ENCODE measurements at regions not wholly inside any gene's neighbourhood (a gene's known extent, or its start where the extent isn't known, plus 50 kb on each side); places are given as distances from the start of the nearest gene placed in this dataset.

DNA sequence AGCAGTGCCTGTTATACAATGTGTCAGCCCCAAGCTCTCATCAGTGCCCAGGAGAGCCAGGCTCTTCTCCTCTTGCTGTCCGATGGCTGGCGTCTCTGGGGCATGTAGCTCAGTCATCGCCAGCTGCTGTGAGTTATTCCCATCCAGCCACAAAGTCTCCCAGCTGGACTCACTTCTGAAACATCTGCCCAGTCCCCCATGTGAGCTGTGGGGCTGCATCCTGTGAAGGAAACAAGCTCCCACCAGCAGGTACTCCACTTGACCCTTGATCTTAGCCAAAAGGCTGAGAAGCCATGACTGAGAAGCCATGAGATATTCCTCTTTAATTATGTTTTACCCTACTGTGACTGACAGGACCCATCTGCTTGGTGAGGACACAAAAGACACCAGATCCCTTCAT lies 212.7 kb upstream of the IGFBP3 start:
- DNase-seq (ENCODE audit: low read depth): no peak
- no peak overlapping the region for H3K4me3 ChIP-seq (ENCODE audit: low read depth, low read length)
- TF ChIP-seq, protein P1, sequence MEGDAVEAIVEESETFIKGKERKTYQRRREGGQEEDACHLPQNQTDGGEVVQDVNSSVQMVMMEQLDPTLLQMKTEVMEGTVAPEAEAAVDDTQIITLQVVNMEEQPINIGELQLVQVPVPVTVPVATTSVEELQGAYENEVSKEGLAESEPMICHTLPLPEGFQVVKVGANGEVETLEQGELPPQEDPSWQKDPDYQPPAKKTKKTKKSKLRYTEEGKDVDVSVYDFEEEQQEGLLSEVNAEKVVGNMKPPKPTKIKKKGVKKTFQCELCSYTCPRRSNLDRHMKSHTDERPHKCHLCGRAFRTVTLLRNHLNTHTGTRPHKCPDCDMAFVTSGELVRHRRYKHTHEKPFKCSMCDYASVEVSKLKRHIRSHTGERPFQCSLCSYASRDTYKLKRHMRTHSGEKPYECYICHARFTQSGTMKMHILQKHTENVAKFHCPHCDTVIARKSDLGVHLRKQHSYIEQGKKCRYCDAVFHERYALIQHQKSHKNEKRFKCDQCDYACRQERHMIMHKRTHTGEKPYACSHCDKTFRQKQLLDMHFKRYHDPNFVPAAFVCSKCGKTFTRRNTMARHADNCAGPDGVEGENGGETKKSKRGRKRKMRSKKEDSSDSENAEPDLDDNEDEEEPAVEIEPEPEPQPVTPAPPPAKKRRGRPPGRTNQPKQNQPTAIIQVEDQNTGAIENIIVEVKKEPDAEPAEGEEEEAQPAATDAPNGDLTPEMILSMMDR (conservative IDR thresholded peaks at IDR 0.05; ENCODE audit: low read depth, low read length): no peak

DNA sequence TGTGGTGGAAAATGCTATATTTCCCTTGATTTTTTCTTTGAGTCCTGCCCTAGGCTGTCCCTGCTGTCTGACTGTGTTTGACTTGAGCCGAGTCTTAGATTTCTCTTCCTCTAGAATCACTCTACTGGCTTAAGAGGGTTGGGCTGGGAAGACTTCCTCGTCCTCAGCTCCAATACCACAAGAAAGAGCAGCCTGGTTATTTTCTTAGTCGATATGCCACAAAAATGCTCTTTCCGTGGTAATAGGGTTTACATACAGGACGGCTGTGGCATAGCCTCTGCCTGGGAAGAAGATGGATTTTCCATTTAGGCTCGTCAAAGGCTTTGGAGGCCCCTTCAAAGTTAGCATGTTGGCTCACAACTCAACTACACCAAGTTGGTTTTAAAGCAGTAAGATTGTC lies 212.0 kb upstream of the IGFBP3 start:
- no peak for DNase-seq (ENCODE audit: low read depth)
- TF ChIP-seq, protein P1 (conservative IDR thresholded peaks at IDR 0.05; ENCODE audit: low read depth, low read length): no peak

DNA sequence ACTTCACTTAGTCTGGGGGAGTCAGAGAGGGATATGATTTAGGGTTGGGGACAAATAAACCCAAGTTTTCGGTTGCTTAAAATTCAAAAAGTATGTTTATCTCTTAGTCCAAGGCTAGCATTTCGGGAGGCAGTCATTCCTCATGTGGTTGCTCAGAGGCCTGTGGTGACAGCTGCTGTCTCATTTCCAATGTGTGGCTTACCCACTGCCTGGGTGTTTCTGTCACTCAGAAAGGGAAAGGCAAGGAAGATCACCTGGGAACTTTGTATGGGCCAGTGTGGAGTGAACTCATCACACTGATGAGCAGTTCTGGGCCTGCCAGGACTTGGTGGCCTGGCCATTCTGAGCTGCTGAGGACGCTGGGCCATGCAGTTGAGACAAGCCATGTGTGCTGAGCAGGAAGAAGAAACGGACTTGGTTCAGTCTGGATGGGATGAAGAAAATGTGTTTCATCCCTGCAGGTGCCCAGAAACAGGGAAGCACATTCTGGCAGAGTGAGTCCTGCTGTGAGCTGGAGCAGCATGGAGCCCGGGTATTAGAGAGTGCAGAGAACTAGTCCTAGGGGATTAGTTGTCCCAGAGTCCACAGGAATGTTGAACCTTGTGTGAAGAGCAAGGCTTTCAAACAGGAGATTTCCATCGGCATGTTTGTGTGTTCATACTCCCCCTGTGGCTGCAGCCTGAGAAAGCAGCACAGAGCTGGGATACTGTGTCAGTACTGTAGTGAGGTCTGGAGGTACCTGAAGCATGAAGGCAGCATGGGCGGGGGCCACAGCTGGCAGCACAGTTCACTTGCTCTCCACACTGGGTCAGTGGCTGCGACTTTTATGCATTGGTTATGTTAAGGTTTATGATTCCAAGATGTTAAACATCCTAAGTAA lies 211.1 kb upstream of the IGFBP3 start:
- TF ChIP-seq, protein P1 (conservative IDR thresholded peaks at IDR 0.05; ENCODE audit: low read depth, low read length): peak; percentile 72
- H3K4me3 ChIP-seq (ENCODE audit: low read depth, low read length): no peak overlapping the region
- DNase-seq (ENCODE audit: low read depth): peak; percentile 67

More for the DNA sequence above, 212.0 kb upstream of the IGFBP3 start:
- no peak overlapping the region for H3K4me3 ChIP-seq (ENCODE audit: low read depth, low read length)

DNA sequence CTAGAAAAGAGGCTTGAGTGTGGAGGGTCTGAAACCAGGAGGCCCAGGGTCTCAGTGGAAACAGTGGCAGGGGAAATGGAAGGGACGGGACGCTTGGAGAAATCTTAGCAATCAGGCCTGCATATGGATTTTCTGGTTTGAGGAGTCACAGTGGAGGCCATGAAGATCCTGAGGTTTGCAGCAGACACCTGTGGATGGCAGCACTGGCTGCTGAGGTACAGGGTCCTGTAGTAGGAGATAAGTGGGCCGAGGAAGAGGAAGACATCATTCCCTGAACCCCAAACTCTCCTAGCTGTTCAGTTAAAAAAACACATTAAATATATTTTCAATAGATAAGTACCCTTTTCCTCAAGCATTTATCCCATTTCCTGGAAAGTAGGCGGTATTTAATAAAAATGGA lies 208.8 kb upstream of the IGFBP3 start:
- H3K4me3 ChIP-seq (ENCODE audit: low read depth, low read length): no peak overlapping the region
- TF ChIP-seq, protein P1 (conservative IDR thresholded peaks at IDR 0.05; ENCODE audit: low read depth, low read length): no peak
- DNase-seq (ENCODE audit: low read depth): no peak

DNA sequence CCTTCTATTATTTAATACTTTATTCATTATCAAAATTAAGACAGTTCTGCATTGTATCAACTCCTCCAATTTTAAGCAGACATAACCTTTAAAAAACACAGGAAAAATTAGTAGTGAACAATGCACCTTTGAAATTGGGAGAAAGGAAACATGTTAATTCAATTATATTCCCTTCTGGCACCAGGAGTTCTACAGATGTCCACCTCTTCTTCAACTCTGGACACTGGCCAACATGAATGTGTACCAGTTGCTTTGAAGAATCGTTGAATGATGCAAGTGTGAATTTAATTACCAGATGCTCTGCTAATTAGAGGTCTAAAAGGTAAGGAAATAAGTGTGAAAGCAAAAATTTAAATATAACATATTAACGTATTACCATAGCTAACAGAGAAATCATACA lies 206.7 kb upstream of the IGFBP3 start:
- H3K4me3 ChIP-seq (ENCODE audit: low read depth, low read length): no peak overlapping the region
- TF ChIP-seq, protein P1 (conservative IDR thresholded peaks at IDR 0.05; ENCODE audit: low read depth, low read length): no peak
- no peak for DNase-seq (ENCODE audit: low read depth)

DNA sequence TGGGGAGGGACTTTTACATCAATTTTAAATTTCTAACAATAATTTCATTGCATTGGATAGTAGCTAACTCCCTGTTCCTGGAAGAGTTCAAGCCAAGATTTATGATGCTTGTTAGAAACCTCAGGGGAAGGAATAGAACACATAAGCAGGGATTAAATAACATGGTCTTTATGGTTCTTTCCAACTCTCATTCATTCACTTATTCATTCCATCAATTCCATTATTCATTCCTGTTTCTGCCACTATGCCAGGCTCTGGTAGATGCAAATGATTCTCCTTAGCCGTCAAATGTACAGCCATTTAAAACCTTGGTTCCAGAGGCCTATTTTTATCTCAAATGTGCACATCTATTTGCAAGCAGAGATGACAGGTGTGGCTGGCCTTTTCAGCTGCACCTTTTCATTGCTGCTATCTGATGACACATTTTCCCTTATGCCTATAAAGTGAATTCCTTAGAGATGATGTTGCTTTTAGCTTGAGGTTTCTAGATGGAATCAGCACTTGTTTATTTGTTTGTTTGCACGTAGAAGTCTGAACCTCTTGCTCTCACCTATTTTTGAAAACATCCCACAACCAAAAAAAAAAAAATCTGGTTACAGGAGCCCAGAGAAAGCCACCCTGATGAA lies 205.7 kb upstream of the IGFBP3 start:
- DNase-seq (ENCODE audit: low read depth): no peak
- H3K4me3 ChIP-seq (ENCODE audit: low read depth, low read length): no peak overlapping the region
- TF ChIP-seq, protein P1 (conservative IDR thresholded peaks at IDR 0.05; ENCODE audit: low read depth, low read length): no peak
